Activated naive CD4-positive, alpha-beta T cell treated with anti-CD3 and anti-CD28 coated beads for 36 hours (primary cell): ENCODE measurements at regions not wholly inside any gene's neighbourhood (a gene's known extent, or its start where the extent isn't known, plus 50 kb on each side); places are given as distances from the start of the nearest gene placed in this dataset.

Experiments used
- CTCF ChIA-PET: fragments of 350-600 bp; sonication (Branson Sonifier 250); formaldehyde crosslinking; loops from one replicate; lab custom pipeline; 2021; ENCODE audit warnings: antibody characterized with exemption; lab: Charles Lee
- DNase-seq: peaks from one replicate; pipeline ENCODE4 v3.0.0-alpha.2; 2020
- H3K27ac Mint-ChIP-seq: one replicate; pipeline ENCODE4 v1.8.0; 2021; ENCODE audit warnings: mild to moderate bottlenecking, mixed read lengths
- H3K27me3 Mint-ChIP-seq: one replicate; pipeline ENCODE4 v1.8.0; 2021; ENCODE audit warnings: low read depth, mixed read lengths
- H3K36me3 Mint-ChIP-seq: one replicate; pipeline ENCODE4 v1.8.0; 2021; ENCODE audit warnings: low read depth, mixed read lengths
- H3K4me1 Mint-ChIP-seq: one replicate; pipeline ENCODE4 v1.8.0; 2021; ENCODE audit warnings: low read depth, mixed read lengths
- H3K4me3 Mint-ChIP-seq: one replicate; pipeline ENCODE4 v1.8.0; 2021; ENCODE audit warnings: mild to moderate bottlenecking, moderate library complexity, mixed read lengths
- H3K9me3 Mint-ChIP-seq: one replicate; pipeline ENCODE4 v1.8.0; 2021; ENCODE audit warnings: mixed read lengths
- intact Hi-C: fragments of 100-400 bp; cut with micrococcal nuclease; formaldehyde crosslinking; loops from one replicate; pipeline ENCODE4 v1.15.1; 2023

GRCh38 chr13:109959903-109960302 is 173.5 kb upstream of the IRS2 start:
- CTCF ChIA-PET = no interaction called here
- peaks cover 23% of the 10 kb centered on the region for H3K27me3 Mint-ChIP-seq
- no peak for DNase-seq
- no peak overlapping the region for H3K4me3 Mint-ChIP-seq
- H3K4me1 Mint-ChIP-seq = no peaks in the 10 kb centered on the region
- H3K36me3 Mint-ChIP-seq = no peaks in the 10 kb centered on the region
- H3K27ac Mint-ChIP-seq = no peak overlapping the region
- intact Hi-C loops = no loop called here
- peaks cover 8% of the 10 kb centered on the region for H3K9me3 Mint-ChIP-seq

- H3K36me3 Mint-ChIP-seq = peaks cover 2% of the 10 kb centered on the region
- H3K4me3 Mint-ChIP-seq = no peak overlapping the region
- H3K27ac Mint-ChIP-seq = no peak overlapping the region
- CTCF ChIA-PET = no interaction called here
- intact Hi-C loops = no loop called here
- H3K27me3 Mint-ChIP-seq = peaks cover 7% of the 10 kb centered on the region
- H3K4me1 Mint-ChIP-seq = no peaks in the 10 kb centered on the region
- H3K9me3 Mint-ChIP-seq = peaks cover 9% of the 10 kb centered on the region
- DNase-seq = no peak
Measured at GRCh38 chr13:109957875-109958274, 171.5 kb upstream of the IRS2 start.

DNA sequence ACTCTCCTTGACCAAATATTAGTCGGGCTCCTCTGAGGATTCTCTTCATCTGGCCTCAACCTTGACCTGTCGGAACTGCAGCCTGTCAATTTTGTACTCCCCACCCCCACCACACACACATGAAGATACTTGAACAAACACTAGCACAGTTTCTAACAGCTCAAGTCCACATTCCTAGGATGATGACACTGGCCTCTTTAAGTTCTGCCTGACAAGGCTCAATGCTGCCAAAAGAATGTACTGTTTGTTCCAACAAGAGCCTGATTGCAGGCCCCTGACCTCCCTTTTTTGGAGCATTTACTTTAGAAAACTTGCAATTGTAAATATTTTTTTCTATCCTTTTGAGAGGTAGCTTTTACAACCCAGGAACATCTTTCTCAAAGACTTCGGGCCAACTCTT is 169.2 kb upstream of the IRS2 start:
- H3K4me1 Mint-ChIP-seq = no peaks in the 10 kb centered on the region
- peaks cover 2% of the 10 kb centered on the region for H3K36me3 Mint-ChIP-seq
- no peak overlapping the region for H3K27ac Mint-ChIP-seq
- peaks cover 9% of the 10 kb centered on the region for H3K9me3 Mint-ChIP-seq
- peaks cover 2% of the 10 kb centered on the region for H3K27me3 Mint-ChIP-seq
- H3K4me3 Mint-ChIP-seq = no peak overlapping the region
- intact Hi-C loops = no loop called here
- CTCF ChIA-PET = no interaction called here
- no peak for DNase-seq

DNA sequence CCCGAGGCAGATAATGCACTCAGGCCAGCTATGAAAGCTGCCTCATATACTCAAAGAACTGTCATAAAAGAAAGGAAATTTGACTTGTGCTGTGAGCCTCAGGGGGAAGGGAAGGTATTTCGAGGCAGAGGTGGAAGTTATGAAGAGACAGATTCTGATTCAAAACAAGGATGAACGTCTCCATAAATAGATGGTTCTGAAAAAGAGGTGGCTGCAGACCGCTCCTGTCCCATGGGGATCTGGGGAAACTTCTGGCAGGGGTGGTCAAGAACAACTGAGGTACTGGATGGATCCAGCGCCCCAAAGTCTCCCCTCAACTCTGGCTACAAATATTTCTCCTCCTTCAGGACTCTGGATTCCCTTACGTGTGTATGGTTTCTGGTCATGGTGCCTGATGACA is 168.1 kb upstream of the IRS2 start:
- Mint-ChIP-seq H3K9me3 (peaks cover 9% of the 10 kb centered on the region), H3K27me3 (peaks cover 2% of the 10 kb centered on the region), H3K4me1 (no peaks in the 10 kb centered on the region), H3K36me3 (peaks cover 2% of the 10 kb centered on the region), H3K4me3 (no peak overlapping the region), H3K27ac (no peak overlapping the region)
- intact Hi-C loops = no loop called here
- CTCF ChIA-PET = no interaction called here
- no peak for DNase-seq

DNA sequence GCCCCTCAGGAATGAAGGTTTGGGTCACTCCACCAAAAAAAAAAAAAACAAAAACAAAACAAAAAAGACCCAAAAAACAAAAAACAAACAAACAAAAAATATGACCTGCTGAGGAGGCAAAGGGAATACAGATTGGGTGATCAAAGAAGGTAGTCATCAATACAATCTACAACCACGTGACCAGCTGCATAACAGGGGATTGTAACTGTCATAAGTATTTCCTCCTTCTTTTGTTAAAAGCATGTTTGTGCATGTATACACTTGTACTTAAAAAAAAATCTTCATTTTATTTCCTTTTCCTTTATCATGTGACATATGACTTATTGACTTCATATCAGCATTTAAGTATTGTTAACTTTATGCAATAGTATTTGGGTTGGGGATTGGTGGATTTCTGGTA is 165.1 kb upstream of the IRS2 start:
- CTCF ChIA-PET = no interaction called here
- DNase-seq = no peak
- Mint-ChIP-seq H3K27ac (no peak overlapping the region), H3K27me3 (peaks cover 4% of the 10 kb centered on the region), H3K4me3 (no peak overlapping the region), H3K36me3 (peaks cover 2% of the 10 kb centered on the region), H3K4me1 (no peaks in the 10 kb centered on the region), H3K9me3 (peaks cover 1% of the 10 kb centered on the region)
- intact Hi-C loops = no loop called here

GRCh38 chr13:109949397-109949796 is 163.0 kb upstream of the IRS2 start:
- DNase-seq = no peak

GRCh38 chr13:109947006-109947405 is 160.6 kb upstream of the IRS2 start:
- intact Hi-C loops = no loop called here
- no peaks in the 10 kb centered on the region for H3K4me1 Mint-ChIP-seq
- DNase-seq = no peak
- no peaks in the 10 kb centered on the region for H3K36me3 Mint-ChIP-seq
- no peaks in the 10 kb centered on the region for H3K9me3 Mint-ChIP-seq
- H3K4me3 Mint-ChIP-seq = no peak overlapping the region
- H3K27ac Mint-ChIP-seq = no peak overlapping the region
- CTCF ChIA-PET = no interaction called here
- peaks cover 11% of the 10 kb centered on the region for H3K27me3 Mint-ChIP-seq

More at GRCh38 chr13:109949397-109949796, 163.0 kb upstream of the IRS2 start:
- CTCF ChIA-PET = no interaction called here
- Mint-ChIP-seq H3K4me1 (no peaks in the 10 kb centered on the region), H3K9me3 (peaks cover 1% of the 10 kb centered on the region), H3K36me3 (peaks cover 2% of the 10 kb centered on the region), H3K27ac (no peak overlapping the region), H3K27me3 (peaks cover 10% of the 10 kb centered on the region), H3K4me3 (no peak overlapping the region)
- intact Hi-C loops = no loop called here

DNA sequence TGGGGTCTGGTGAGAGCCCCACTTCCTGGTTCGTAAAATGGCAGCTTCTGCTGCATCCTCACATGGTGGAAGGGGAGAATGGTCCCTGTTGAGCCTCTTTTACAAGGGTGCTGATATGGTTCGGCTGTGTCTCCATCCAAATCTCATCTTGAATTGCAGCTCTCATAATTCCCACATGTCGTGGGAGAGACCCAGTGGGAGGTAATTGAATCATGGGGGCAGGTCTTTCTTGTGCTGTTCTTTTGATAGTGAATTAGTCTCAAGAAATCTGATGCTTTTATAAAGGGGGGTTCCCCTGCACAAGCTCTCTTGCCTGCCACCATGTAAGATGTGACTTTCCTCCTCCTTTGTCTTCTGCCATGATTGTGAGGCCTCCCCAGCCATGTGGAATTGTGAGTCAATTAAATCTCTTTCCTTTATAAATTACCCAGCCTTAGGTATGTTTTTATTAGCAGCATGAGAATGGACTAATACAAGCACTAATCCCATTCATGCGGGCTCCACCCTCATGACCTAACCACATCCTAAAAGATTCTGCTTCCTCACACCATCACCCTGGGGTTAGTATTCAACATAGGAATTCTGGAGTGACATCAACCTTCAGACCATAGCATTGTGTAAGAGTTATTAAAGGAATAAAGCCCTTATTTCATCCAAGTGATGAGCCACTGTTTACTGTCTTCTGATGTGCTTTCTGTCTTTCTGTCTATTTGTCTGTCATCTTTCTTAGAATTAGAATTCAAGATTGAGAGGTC is 159.0 kb upstream of the IRS2 start:
- intact Hi-C loops = no loop called here
- no peak for DNase-seq
- H3K27ac Mint-ChIP-seq = no peak overlapping the region
- H3K27me3 Mint-ChIP-seq = peaks cover 11% of the 10 kb centered on the region
- no peaks in the 10 kb centered on the region for H3K9me3 Mint-ChIP-seq
- no peaks in the 10 kb centered on the region for H3K4me1 Mint-ChIP-seq
- CTCF ChIA-PET = no interaction called here
- no peaks in the 10 kb centered on the region for H3K36me3 Mint-ChIP-seq
- H3K4me3 Mint-ChIP-seq = no peak overlapping the region

DNA sequence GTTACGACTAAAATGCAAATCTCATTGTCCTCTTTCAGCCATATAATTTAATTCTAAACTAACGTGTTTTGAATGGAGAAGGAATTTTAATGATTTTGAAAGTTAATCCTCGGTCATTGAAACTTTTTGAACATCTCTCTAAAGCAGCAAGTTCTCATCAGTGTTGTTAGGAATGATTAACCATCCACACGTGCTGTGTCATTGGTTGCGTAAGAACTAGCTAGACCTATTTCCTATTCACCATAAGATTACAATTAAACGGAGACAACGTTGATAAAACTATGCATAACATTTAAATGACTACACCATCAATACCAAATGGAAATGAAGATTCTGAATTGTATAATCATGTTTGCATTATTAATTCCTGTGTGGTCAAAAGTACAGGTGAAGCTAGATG is 155.6 kb upstream of the IRS2 start:
- Mint-ChIP-seq H3K4me3 (no peak overlapping the region), H3K36me3 (no peaks in the 10 kb centered on the region), H3K4me1 (no peaks in the 10 kb centered on the region), H3K27ac (no peak overlapping the region), H3K27me3 (peaks cover 9% of the 10 kb centered on the region), H3K9me3 (no peaks in the 10 kb centered on the region)
- no peak for DNase-seq
- CTCF ChIA-PET = no interaction called here
- intact Hi-C loops = no loop called here

GRCh38 chr13:109941221-109941620 is 154.8 kb upstream of the IRS2 start:
- intact Hi-C loops = no loop called here
- no peaks in the 10 kb centered on the region for H3K36me3 Mint-ChIP-seq
- CTCF ChIA-PET = no interaction called here
- H3K27me3 Mint-ChIP-seq = peaks cover 9% of the 10 kb centered on the region
- H3K4me1 Mint-ChIP-seq = no peaks in the 10 kb centered on the region
- DNase-seq = no peak
- H3K27ac Mint-ChIP-seq = no peak overlapping the region
- no peaks in the 10 kb centered on the region for H3K9me3 Mint-ChIP-seq
- H3K4me3 Mint-ChIP-seq = no peak overlapping the region

- Mint-ChIP-seq H3K27ac (no peak overlapping the region), H3K4me1 (no peaks in the 10 kb centered on the region), H3K9me3 (no peaks in the 10 kb centered on the region), H3K4me3 (no peak overlapping the region), H3K27me3 (peaks cover 9% of the 10 kb centered on the region), H3K36me3 (no peaks in the 10 kb centered on the region)
- intact Hi-C loops = no loop called here
- DNase-seq = no peak
- CTCF ChIA-PET = no interaction called here
Measured at GRCh38 chr13:109940637-109941036, 154.3 kb upstream of the IRS2 start.

DNA sequence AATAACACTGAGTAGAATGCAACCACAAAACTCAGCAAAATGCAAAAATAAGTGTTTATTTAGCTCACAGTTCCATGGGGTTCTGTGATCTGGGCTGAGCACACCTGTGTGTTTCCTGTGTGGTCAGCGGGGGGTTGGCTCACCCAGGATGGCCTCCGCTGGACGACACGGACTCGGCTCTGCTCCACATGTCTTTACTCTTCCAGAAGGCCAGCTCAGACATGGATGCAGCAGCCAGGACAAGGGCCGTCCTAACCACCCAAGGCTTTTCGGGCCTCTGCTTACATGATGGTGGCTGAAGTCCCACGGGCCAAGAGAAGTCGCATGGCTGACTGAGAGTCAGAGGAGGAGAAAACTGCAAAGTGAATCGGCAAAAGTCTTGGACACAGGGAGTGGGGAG is 153.5 kb upstream of the IRS2 start:
- H3K4me1 Mint-ChIP-seq = no peaks in the 10 kb centered on the region
- H3K27ac Mint-ChIP-seq = no peak overlapping the region
- no peak for DNase-seq
- H3K4me3 Mint-ChIP-seq = no peak overlapping the region
- CTCF ChIA-PET = no interaction called here
- intact Hi-C loops = loop anchor here (10.0 kb wide), 1 partner anchor 975 kb away; no protein-coding TSS in a partner anchor
- H3K36me3 Mint-ChIP-seq = no peaks in the 10 kb centered on the region
- H3K27me3 Mint-ChIP-seq = peaks cover 6% of the 10 kb centered on the region
- peaks cover 2% of the 10 kb centered on the region for H3K9me3 Mint-ChIP-seq

GRCh38 chr13:109939180-109939579 is 152.8 kb upstream of the IRS2 start:
- intact Hi-C loops = loop anchor here (10.0 kb wide), 1 partner anchor 974 kb away; no protein-coding TSS in a partner anchor
- no peak for DNase-seq
- H3K4me3 Mint-ChIP-seq = no peak overlapping the region
- no peak overlapping the region for H3K27ac Mint-ChIP-seq
- H3K27me3 Mint-ChIP-seq = peaks cover 3% of the 10 kb centered on the region
- H3K36me3 Mint-ChIP-seq = no peaks in the 10 kb centered on the region
- peaks cover 7% of the 10 kb centered on the region for H3K9me3 Mint-ChIP-seq
- CTCF ChIA-PET = no interaction called here
- H3K4me1 Mint-ChIP-seq = no peaks in the 10 kb centered on the region
